ENCODE measurements at regions not wholly inside any gene's neighbourhood (a gene's known extent, or its start where the extent isn't known, plus 50 kb on each side); places are given as distances from the start of the nearest gene placed in this dataset.

DNA sequence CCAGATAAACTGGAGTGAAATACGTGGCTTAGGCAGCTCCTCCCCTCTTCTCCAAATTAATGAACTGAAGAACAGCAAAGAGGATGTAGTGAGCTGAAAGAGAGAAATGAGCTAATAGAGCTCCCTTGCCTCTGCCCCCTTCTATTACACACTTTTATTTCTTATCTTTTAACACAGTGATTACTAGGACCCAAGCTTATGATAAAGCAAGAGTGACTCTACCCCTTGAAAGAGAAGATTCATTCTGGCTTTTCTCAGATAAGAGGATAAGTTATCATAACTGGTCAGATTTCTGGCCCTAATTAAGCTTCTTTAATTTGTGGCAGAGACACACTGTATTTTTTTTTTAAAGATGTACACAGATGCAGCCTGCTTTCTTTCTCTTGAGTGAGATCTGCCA lies 102.2 kb downstream of the MSTN start:
- TF ChIP-seq, protein P1, sequence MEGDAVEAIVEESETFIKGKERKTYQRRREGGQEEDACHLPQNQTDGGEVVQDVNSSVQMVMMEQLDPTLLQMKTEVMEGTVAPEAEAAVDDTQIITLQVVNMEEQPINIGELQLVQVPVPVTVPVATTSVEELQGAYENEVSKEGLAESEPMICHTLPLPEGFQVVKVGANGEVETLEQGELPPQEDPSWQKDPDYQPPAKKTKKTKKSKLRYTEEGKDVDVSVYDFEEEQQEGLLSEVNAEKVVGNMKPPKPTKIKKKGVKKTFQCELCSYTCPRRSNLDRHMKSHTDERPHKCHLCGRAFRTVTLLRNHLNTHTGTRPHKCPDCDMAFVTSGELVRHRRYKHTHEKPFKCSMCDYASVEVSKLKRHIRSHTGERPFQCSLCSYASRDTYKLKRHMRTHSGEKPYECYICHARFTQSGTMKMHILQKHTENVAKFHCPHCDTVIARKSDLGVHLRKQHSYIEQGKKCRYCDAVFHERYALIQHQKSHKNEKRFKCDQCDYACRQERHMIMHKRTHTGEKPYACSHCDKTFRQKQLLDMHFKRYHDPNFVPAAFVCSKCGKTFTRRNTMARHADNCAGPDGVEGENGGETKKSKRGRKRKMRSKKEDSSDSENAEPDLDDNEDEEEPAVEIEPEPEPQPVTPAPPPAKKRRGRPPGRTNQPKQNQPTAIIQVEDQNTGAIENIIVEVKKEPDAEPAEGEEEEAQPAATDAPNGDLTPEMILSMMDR (IDR thresholded peaks at IDR 0.05; ENCODE audit: low read depth, low read length) = no peak
- no peak for TF ChIP-seq POLR2A (IDR thresholded peaks at IDR 0.05; ENCODE audit: extremely low read depth, insufficient read length)

Measured in NB4 (cell line).